Upper lobe of right lung (tissue), 1 donor: ENCODE measurements at regions not wholly inside any gene's neighbourhood (a gene's known extent, or its start where the extent isn't known, plus 50 kb on each side); places are given as distances from the start of the nearest gene placed in this dataset.
"Not testable (repeated sequence)": the region's sequence is repeated elsewhere in the genome, so short reads cannot be mapped to it uniquely, and the experiment has no call there.

Experiments
- ATAC-seq: fragments of 200-7000 bp; cut with Tn5 transposase; one replicate; pipeline ENCODE4 v1.9.1; 2020; ENCODE audit warnings: mild to moderate bottlenecking, moderate library complexity
- DNase-seq: peaks from one replicate; pipeline ENCODE4 v3.0.0-alpha.2; 2020
- H3K27ac ChIP-seq: fragments of 200-600 bp; one replicate; pipeline ENCODE4 v1.8.0; 2022
- H3K27me3 ChIP-seq: fragments of 200-600 bp; one replicate; pipeline ENCODE4 v1.8.0; 2022; ENCODE audit warnings: mild to moderate bottlenecking
- H3K36me3 ChIP-seq: fragments of 200-600 bp; one replicate; pipeline ENCODE4 v1.8.0; 2022
- H3K4me1 ChIP-seq: fragments of 200-600 bp; one replicate; pipeline ENCODE4 v1.8.0; 2022
- H3K4me3 ChIP-seq: fragments of 200-600 bp; one replicate; pipeline ENCODE4 v1.8.0; 2022; ENCODE audit warnings: mild to moderate bottlenecking
- H3K9me3 ChIP-seq: fragments of 200-600 bp; one replicate; pipeline ENCODE4 v1.8.0; 2022
- intact Hi-C: fragments of 100-400 bp; cut with DNase I; formaldehyde crosslinking; loops from one replicate; pipeline ENCODE4 v1.11.0; 2022
- donor health status: DM: no; HTN: yes; CAD: no; lungs with severe emphysema.

GRCh38 chr2:87075054-87075790 is 53.6 kb upstream of the PLGLB1 start:
- H3K27me3 ChIP-seq, intact Hi-C loops, H3K9me3 ChIP-seq, H3K36me3 ChIP-seq, H3K4me1 ChIP-seq, ATAC-seq: not testable (repeated sequence)
- peak overlapping the region; percentile 68 for H3K4me3 ChIP-seq
- DNase-seq: peak; percentile 68
- peak overlapping the region; percentile 90 for H3K27ac ChIP-seq

DNA sequence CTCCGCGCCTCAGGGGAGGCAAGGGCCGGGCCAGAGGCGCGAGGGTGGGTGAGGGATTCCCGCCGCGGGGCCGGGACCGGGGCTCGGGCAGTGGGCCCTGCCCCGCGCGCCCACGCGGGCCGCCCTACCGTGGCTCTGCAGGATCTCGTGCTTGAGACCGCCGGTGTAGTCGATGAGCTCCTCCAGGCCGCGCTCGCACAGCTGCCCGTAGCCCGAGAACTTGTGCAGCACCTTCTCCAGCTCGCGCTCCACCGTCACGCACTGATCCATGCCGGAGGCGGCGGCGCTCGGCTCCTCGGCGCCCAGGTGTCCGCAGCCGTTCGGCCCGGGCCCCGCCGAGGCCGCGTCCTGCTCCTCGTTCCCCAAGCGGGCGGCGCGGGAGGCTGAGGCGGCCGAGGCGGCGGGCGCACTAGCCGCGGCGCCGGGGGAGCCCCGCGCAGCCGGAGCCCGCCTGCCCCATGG is 54.2 kb upstream of the PLGLB1 start:
- peak; percentile 83 for DNase-seq
- H3K36me3 ChIP-seq, H3K27me3 ChIP-seq, H3K4me1 ChIP-seq, H3K9me3 ChIP-seq, intact Hi-C loops: not testable (repeated sequence)
- Histone ChIP-seq H3K4me3 (peak overlapping the region; percentile 68), H3K27ac (peak overlapping the region; percentile 90)
- ATAC-seq: peak; percentile 24

- H3K9me3 ChIP-seq, H3K36me3 ChIP-seq, H3K4me1 ChIP-seq, intact Hi-C loops, H3K27me3 ChIP-seq: not testable (repeated sequence)
- peak overlapping the region; percentile 90 for H3K27ac ChIP-seq
- DNase-seq (peak; percentile 96), ATAC-seq (peak; percentile 96)
- peak overlapping the region; percentile 68 for H3K4me3 ChIP-seq
Measured at GRCh38 chr2:87076253-87077123, 54.8 kb upstream of the PLGLB1 start.

GRCh38 chr2:87077124-87077446 is 55.4 kb upstream of the PLGLB1 start:
- H3K4me1 ChIP-seq, intact Hi-C loops, H3K27me3 ChIP-seq, DNase-seq, H3K36me3 ChIP-seq, H3K9me3 ChIP-seq: not testable (repeated sequence)
- peak; percentile 59 for ATAC-seq
- peak overlapping the region; percentile 90 for H3K27ac ChIP-seq
- peak overlapping the region; percentile 68 for H3K4me3 ChIP-seq

GRCh38 chr2:87081727-87082126 is 60.1 kb upstream of the PLGLB1 start:
- H3K27ac ChIP-seq, H3K9me3 ChIP-seq, DNase-seq, H3K4me1 ChIP-seq, intact Hi-C loops, H3K27me3 ChIP-seq, H3K36me3 ChIP-seq, H3K4me3 ChIP-seq: not testable (repeated sequence)
- ATAC-seq: peak; percentile 31

- H3K27me3 ChIP-seq, intact Hi-C loops, H3K4me3 ChIP-seq, H3K9me3 ChIP-seq, DNase-seq, H3K36me3 ChIP-seq, H3K27ac ChIP-seq, H3K4me1 ChIP-seq: not testable (repeated sequence)
- peak; percentile 21 for ATAC-seq
Measured at GRCh38 chr2:87088079-87088478, 66.4 kb upstream of the PLGLB1 start.

DNA sequence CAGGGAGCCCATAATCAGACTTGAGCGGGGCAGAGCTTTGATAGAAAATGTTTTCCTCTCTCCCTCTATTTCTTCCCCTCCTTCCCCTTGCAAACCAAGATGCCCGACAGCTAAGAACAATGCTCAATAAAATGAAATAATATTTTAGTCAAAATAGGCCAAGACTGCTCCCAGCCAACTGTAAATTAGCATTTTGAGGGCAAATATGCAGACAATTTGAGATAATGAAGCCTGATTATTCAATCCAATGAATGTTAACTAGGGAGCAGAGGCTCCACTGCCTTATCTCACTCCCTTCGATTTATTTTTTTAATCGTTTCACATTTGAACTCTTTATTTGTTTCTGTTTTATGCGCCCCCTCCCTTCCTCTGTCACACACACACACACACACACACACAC is 67.8 kb upstream of the PLGLB1 start:
- DNase-seq, H3K4me1 ChIP-seq, H3K4me3 ChIP-seq, ATAC-seq, H3K27ac ChIP-seq, H3K36me3 ChIP-seq, intact Hi-C loops, H3K27me3 ChIP-seq, H3K9me3 ChIP-seq: not testable (repeated sequence)

GRCh38 chr2:87093252-87093651 is 71.6 kb upstream of the PLGLB1 start:
- ATAC-seq, DNase-seq, intact Hi-C loops, H3K27ac ChIP-seq, H3K4me3 ChIP-seq, H3K9me3 ChIP-seq, H3K27me3 ChIP-seq, H3K36me3 ChIP-seq, H3K4me1 ChIP-seq: not testable (repeated sequence)

DNA sequence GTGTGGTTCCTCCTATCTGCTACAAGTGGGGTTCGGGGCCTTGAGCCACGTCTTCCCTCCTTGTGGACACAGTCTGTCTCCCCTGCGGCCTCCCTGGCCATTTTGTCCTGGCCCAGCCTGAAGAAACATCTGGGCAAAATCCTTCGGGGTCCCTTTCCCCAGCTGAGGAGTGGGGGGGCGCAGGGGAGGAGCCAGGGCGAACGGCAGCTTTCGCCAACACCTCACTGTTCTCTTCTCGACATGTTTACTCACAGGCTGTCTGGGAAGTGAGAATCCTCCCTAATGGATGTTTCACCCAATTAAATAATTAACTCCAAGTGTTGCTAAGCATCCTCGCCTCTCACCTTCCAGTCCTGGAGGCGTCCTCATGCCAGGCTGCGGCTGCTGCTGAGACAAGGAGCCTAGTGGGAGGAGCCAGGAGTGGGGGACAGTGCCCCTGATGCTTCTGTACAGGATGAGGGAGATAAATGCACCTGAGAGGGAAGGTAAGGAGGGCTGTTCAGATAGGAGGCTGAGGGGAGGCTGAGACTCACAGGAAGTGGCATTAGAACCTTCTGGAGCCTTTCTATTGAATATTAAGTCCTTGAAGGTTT is 72.4 kb upstream of the PLGLB1 start:
- DNase-seq, intact Hi-C loops, H3K9me3 ChIP-seq, H3K36me3 ChIP-seq, H3K27ac ChIP-seq, ATAC-seq, H3K4me1 ChIP-seq, H3K4me3 ChIP-seq, H3K27me3 ChIP-seq: not testable (repeated sequence)

DNA sequence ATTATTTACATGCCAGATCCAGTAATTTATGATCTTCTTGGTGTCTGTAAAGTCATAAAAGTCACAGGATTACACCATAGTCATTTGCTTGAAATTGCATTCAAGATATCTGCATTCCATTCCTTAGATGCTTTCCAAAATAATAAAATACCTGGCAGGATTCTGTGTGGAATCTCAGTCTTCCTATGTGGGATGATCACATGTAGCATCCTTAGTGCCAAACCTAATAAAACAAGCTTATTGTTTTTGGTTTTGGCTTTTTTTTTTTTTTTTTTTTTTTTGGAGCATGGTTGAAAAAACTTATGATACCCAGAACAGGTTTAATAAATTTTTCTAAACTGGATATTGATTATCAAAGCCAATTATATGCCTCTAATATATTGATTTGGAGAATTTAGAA is 74.2 kb upstream of the PLGLB1 start:
- H3K36me3 ChIP-seq, H3K27me3 ChIP-seq, H3K27ac ChIP-seq, intact Hi-C loops, H3K9me3 ChIP-seq, DNase-seq, ATAC-seq, H3K4me3 ChIP-seq, H3K4me1 ChIP-seq: not testable (repeated sequence)

- H3K27me3 ChIP-seq, H3K27ac ChIP-seq, H3K4me3 ChIP-seq, intact Hi-C loops, ATAC-seq, DNase-seq, H3K4me1 ChIP-seq, H3K36me3 ChIP-seq, H3K9me3 ChIP-seq: not testable (repeated sequence)
Measured at GRCh38 chr2:87128761-87129553, 107.3 kb upstream of the PLGLB1 start.

DNA sequence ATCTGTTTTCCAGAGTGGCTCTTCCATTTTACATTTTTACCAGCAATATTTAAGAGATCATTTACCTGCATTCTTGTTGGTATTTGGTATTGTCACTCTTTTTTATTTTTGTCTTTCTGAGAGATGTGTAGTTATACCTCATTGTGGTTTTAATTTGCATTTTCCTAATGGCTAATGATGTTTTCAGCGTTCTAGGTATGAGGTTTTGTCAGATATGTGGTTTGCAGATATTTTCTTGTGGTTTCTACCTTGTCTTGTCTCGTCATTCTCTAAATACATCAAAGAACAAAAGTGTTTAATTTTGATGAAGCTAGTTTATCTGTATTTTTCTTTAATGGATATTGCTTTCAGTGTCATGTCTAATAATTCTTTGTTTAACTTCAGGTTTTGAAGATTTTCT is 110.9 kb upstream of the PLGLB1 start:
- H3K27ac ChIP-seq, H3K4me1 ChIP-seq, H3K4me3 ChIP-seq, H3K36me3 ChIP-seq, DNase-seq, H3K9me3 ChIP-seq, intact Hi-C loops, H3K27me3 ChIP-seq, ATAC-seq: not testable (repeated sequence)

GRCh38 chr2:87151835-87152493 is 130.3 kb upstream of the PLGLB1 start:
- intact Hi-C loops, H3K4me1 ChIP-seq, H3K27ac ChIP-seq, H3K4me3 ChIP-seq, H3K9me3 ChIP-seq, DNase-seq, H3K27me3 ChIP-seq, H3K36me3 ChIP-seq: not testable (repeated sequence)
- ATAC-seq: peak; percentile 69
